GM19099 (cell line): ENCODE measurements at regions not wholly inside any gene's neighbourhood (a gene's known extent, or its start where the extent isn't known, plus 50 kb on each side); places are given as distances from the start of the nearest gene placed in this dataset.

Experiments
- POLR2A ChIP-seq: IDR thresholded peaks from 3 replicates; pipeline ENCODE4 v1.6.1; 2011; ENCODE audit warnings: low read depth; ENCODE audit not compliant: insufficient read length; ENCODE audit errors: extremely low read depth

DNA sequence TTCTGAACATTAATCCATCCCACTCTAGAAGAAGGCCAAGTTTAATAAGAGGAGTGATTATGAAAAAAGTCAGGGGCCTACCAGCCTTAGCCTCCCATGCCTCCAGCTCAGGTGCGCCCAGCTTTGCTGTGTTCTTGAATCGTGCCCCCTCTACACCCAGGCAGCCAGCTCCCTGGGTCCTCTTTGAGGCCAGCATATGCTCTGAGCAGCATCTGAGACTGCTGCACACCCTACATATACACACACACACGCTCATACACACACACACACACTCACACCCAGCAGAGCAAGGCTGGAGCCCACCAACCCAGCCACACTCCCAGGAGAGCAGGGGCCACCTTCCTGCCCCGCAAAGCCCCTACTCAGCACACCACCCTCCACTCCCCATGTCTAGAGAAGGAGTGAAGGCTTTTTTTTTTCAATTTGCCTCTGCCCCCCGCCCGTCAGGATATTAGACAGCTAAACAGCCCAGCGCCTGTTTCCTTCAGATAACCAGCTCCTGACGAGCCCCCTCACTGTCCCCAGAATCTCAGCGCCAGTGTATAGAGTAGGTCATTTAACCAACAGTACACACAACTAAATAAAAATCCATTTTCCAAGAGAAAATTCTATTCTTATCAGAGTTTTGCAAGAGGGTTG, 121.6 kb downstream of the BUD13 start:
- no peak for TF ChIP-seq POLR2A

DNA sequence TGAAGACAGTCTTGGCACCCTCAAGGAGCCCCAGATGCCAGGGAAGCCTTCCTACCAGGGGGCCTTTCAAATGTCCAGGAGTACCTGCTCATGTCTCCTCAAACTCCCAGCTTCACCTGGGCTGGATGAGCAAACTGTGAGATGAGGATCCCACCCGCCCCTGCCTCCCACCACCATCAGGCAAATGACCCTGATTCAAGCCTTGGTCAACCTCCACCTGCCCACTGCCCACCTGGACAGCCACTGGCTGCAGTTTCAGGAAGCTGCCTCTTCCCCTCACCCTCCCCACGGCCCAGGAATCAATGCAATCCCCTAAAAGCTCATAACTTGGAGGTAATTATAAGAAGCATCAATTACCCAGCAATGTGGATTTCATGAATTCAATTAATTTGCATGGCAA, 122.7 kb downstream of the BUD13 start:
- TF ChIP-seq POLR2A: no peak

- TF ChIP-seq POLR2A: no peak
Observed at GRCh38 chr11:116649268-116649667, 123.5 kb downstream of the BUD13 start.

DNA sequence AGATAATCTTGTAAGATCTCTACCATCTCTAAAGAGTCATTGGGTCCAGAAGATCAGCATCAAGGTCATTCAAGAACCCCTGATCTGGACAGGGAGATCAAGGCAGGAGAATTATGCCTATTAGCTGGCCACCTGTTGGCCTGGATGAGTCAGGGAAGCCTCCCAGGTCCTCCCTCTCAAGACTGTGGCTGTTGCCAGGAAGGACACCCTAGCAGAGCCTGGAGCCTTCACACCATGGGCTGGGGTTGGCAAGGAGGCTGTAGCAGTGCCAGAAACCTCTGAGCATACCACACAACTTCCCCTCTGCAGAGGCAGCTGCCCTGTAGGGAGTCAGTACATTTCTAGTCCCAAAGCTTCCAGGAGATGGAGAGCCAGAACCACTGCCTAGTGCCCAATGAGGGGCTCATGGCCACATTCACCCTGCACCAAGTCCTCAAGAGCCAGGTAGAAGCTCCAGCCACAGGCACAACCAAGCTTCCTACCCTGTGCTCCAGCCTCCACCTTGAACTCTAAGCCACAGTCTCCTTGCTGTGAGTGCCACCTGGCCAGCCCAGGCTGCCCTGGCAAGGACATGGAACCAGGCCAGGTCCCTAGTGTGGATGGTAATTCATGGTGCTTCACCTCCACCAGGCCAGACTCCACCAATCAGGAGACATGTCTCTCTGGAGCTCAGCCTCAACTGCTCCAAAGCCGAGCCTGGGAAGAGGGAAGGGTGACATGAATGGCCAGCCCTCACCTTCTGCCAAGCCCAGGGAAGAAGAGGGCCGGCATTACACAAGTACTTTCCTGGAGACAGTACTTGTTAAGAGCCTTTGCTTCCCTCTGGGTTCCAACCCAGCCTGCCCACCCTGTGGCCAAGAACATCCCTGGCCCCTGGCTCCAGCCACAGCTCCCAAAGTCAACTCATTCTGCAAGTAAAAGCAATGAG, 124.3 kb downstream of the BUD13 start:
- TF ChIP-seq POLR2A: no peak

- TF ChIP-seq POLR2A: no peak
Observed at GRCh38 chr11:116647305-116648080, 125.3 kb downstream of the BUD13 start.

GRCh38 chr11:116646191-116646590, 126.6 kb downstream of the BUD13 start:
- TF ChIP-seq POLR2A: no peak

- no peak for TF ChIP-seq POLR2A
Observed at GRCh38 chr11:116644941-116645305, 127.9 kb downstream of the BUD13 start.

DNA sequence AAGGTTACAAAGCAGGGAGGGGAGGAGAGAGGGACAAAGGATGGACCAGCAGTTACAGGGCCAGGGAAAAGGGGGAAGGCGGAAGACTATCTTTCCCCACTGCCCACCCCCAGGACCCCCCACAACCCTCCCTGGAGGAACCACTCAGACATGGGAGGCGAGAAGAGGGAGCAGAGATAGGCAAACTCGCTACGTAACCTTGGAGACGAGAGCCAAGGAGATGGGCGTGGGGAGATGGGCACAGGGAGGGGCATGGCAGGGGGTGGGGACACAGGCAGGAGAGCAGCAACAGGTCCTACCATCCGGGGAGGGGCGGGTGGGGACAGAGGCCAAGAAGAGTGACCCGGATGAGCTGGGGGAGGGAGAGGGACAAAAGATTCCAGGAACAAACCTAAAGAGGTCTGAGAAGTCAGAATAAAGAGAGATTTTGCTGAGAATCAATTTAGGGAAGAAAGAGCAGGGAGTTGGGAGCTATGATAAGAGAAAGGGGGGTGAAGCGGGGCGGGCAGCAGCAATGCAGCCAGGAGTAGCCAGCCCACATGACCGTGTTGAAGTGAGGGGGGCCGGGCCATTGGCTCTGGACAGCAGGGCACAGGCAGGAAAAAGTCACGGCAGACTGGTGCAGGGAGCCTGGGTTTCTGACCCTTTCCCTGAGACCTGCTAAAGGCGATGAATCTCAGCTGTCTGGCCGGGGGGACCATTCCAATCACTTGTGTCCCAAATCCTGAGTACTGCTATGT, 128.4 kb downstream of the BUD13 start:
- no peak for TF ChIP-seq POLR2A

GRCh38 chr11:116643521-116643920, 129.3 kb downstream of the BUD13 start:
- no peak for TF ChIP-seq POLR2A

DNA sequence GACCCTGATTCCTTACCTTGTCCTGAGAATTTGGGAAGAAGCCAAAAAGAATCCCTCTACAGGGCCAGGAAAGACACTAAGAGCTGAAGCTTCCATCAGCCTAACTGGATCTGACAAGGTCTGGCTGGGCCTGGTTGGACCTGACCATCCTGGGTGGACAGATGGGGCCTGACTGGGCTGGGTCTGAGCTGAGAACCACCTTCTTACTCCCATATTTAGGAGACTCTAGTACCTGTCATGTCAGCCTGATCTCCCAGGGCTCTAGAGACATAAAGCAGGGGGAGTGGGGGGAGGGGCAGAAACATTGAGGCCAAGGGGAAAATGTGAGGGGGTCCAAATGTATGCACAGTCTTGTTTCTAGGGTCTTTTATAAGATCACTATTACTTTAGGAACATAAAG, 129.9 kb downstream of the BUD13 start:
- TF ChIP-seq POLR2A: no peak

GRCh38 chr11:116642481-116642880, 130.3 kb downstream of the BUD13 start:
- TF ChIP-seq POLR2A: no peak

DNA sequence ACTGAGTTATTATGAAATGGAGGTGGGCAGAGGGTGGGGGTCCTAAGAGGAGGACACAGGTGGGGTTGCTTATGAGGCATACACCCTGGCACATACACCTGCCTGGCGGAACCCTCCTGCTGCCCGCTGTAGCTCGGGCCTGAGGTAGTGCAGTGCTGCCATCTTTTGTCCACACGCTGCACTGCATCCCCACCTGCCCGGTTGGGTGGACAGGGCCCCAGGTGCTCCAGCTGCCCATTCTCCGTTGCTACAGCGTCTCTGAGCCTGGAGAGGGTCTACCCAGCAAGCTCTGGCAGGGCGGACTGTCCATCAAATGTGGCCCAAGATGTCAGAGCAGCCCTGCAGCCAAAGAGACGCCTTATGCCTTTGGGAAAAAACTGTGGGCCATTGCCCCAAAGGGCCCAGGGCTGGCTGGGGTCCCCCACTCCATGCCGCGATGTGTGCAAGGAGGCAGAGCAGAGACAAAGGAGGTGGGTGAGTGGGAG, 131.2 kb downstream of the BUD13 start:
- no peak for TF ChIP-seq POLR2A

DNA sequence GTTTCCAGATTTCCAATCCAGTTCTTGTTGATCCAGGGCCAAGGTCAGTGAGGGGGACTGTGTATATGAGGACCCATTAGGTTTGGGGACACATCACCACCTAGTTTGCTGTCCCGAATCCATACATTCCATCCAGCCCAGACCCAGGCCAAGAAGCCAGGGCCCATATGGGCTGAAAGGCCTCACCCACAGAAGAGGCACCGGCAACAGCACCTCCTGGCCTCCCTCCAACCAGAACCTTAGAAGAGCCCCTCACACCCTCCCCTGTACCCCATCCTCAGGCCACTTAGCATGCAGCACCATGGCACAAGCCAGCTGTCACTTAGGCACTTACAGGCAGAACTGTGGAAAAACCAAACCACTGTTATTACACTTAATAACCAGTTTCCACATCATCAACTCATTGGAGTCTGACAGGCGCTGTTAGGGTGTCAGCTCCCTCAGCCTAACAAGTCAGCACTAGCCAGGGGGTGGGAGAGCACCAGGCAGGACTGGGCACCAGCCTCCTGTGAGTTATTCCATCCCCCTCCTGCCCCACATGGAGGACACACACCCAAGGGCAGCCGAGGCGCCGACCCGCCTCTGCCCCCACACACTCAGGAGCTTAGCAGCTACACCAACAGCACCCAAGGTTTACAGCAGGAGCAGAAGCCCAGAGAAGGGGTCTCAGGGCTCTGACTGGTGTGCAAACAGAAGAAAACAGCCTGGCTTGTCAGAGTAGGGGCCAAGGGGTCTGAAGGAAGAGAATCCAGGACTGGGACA, 132.0 kb downstream of the BUD13 start:
- no peak for TF ChIP-seq POLR2A

GRCh38 chr11:116638463-116638862, 134.3 kb downstream of the BUD13 start:
- no peak for TF ChIP-seq POLR2A
